Loucy (cell line): ENCODE measurements at regions not wholly inside any gene's neighbourhood (a gene's known extent, or its start where the extent isn't known, plus 50 kb on each side); places are given as distances from the start of the nearest gene placed in this dataset.

ENCODE experiments used
- H2AFZ ChIP-seq: fragments of 200-600 bp; sonication (generic); 2 replicates; pipeline ENCODE4 v1.6.0; 2016; ENCODE audit warnings: antibody characterized with exemption, mild to moderate bottlenecking, low read length, moderate library complexity
- H3F3A ChIP-seq: fragments of 200-600 bp; 2 replicates; pipeline ENCODE4 v1.6.0; 2016; ENCODE audit warnings: antibody characterized with exemption, low read depth, mild to moderate bottlenecking
- H3K27me3 ChIP-seq: fragments of 200-600 bp; sonication (generic); 2 replicates; pipeline ENCODE4 v1.6.1; 2014; ENCODE audit warnings: low read length, mild to moderate bottlenecking; ENCODE audit not compliant: insufficient read depth, poor library complexity, severe bottlenecking
- H3K36me3 ChIP-seq: fragments of 200-600 bp; sonication (generic); 2 replicates; pipeline ENCODE4 v1.6.1; 2016; ENCODE audit warnings: low read length; ENCODE audit not compliant: insufficient read depth
- H3K4me1 ChIP-seq: fragments of 200-600 bp; sonication (generic); 2 replicates; pipeline ENCODE4 v1.5.1; 2014; ENCODE audit warnings: low read length, mild to moderate bottlenecking; ENCODE audit not compliant: insufficient read depth, poor library complexity, severe bottlenecking
- H3K4me2 ChIP-seq: fragments of 200-600 bp; sonication (generic); 2 replicates; pipeline ENCODE4 v1.6.0; 2014; ENCODE audit warnings: antibody characterized with exemption, low read length, low read depth, mild to moderate bottlenecking; ENCODE audit not compliant: poor library complexity, severe bottlenecking
- H3K4me3 ChIP-seq: fragments of 200-600 bp; sonication (generic); 2 replicates; pipeline ENCODE4 v1.5.1; 2014; ENCODE audit warnings: low read length, mild to moderate bottlenecking, mixed read lengths; ENCODE audit not compliant: poor library complexity, severe bottlenecking
- H3K79me2 ChIP-seq: fragments of 200-600 bp; sonication (generic); 2 replicates; pipeline ENCODE4 v1.6.1; 2014; ENCODE audit warnings: low read length; ENCODE audit not compliant: insufficient read depth
- H3K9ac ChIP-seq: fragments of 200-600 bp; sonication (generic); 2 replicates; pipeline ENCODE4 v1.6.0; 2014; ENCODE audit warnings: mild to moderate bottlenecking, low read depth, low read length, moderate library complexity; ENCODE audit not compliant: poor library complexity, severe bottlenecking
- H3K9me2 ChIP-seq: fragments of 200-600 bp; sonication (generic); replicated peaks from 2 replicates; pipeline ENCODE4 v1.6.1; 2016; ENCODE audit warnings: low read depth, low read length, mixed read lengths
- H3K9me3 ChIP-seq: fragments of 200-600 bp; sonication (generic); 2 replicates; pipeline ENCODE4 v1.6.1; 2014; ENCODE audit warnings: mild to moderate bottlenecking, antibody characterized with exemption, low read length, low read depth; ENCODE audit not compliant: insufficient read depth
- H4K20me1 ChIP-seq: fragments of 200-600 bp; sonication (generic); 2 replicates; pipeline ENCODE4 v1.6.0; 2014; ENCODE audit warnings: antibody characterized with exemption, low read length, mild to moderate bottlenecking; ENCODE audit not compliant: insufficient read depth, poor library complexity, severe bottlenecking
- EZH2phosphoT487 ChIP-seq: fragments of 200-600 bp; IDR thresholded peaks from 2 replicates; pipeline ENCODE4 v1.6.1; 2018; ENCODE audit warnings: antibody characterized with exemption, mild to moderate bottlenecking, moderate library complexity, borderline replicate concordance
- TF ChIP-seq, protein P1 (sequence below): fragments of 200-600 bp; sonication (generic); conservative IDR thresholded peaks from 2 replicates; pipeline ENCODE4 v1.5.1; 2014; ENCODE audit warnings: mild to moderate bottlenecking, antibody characterized with exemption, low read length

DNA sequence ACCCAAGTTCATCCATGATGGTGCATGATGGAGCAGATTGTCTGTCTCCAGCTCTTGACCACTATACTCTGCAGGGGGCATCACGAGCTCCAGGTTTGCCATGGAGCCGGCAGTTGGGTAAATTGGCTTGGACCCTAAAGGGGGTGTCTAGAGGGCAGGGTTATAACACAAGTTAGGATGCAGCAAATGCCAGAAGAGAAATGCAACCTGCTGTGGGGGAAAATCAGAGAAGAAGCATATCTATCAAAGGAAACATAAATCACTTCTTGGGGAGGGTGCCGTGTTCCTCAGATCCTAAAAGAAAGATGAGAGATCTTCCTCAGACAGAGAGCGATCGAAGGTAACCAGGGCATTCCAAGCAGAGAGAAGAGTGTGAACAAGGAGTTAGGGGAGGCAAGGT is 334.9 kb downstream of the C12orf75 start:
- H3K4me1 ChIP-seq = no peaks in the 10 kb centered on the region
- H3K9me2 ChIP-seq = no peaks in the 10 kb centered on the region
- H3K9me3 ChIP-seq = no peaks in the 10 kb centered on the region
- H3F3A ChIP-seq = no peaks in the 10 kb centered on the region
- no peak overlapping the region for H3K4me3 ChIP-seq
- no peaks in the 10 kb centered on the region for H3K36me3 ChIP-seq
- H3K79me2 ChIP-seq = no peaks in the 10 kb centered on the region
- H4K20me1 ChIP-seq = no peaks in the 10 kb centered on the region
- no peaks in the 10 kb centered on the region for H3K27me3 ChIP-seq
- H3K9ac ChIP-seq = no peak overlapping the region
- TF ChIP-seq EZH2phosphoT487 = no peak
- TF ChIP-seq, protein P1, sequence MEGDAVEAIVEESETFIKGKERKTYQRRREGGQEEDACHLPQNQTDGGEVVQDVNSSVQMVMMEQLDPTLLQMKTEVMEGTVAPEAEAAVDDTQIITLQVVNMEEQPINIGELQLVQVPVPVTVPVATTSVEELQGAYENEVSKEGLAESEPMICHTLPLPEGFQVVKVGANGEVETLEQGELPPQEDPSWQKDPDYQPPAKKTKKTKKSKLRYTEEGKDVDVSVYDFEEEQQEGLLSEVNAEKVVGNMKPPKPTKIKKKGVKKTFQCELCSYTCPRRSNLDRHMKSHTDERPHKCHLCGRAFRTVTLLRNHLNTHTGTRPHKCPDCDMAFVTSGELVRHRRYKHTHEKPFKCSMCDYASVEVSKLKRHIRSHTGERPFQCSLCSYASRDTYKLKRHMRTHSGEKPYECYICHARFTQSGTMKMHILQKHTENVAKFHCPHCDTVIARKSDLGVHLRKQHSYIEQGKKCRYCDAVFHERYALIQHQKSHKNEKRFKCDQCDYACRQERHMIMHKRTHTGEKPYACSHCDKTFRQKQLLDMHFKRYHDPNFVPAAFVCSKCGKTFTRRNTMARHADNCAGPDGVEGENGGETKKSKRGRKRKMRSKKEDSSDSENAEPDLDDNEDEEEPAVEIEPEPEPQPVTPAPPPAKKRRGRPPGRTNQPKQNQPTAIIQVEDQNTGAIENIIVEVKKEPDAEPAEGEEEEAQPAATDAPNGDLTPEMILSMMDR = no peak
- H3K4me2 ChIP-seq = no peak overlapping the region
- no peak overlapping the region for H2AFZ ChIP-seq

DNA sequence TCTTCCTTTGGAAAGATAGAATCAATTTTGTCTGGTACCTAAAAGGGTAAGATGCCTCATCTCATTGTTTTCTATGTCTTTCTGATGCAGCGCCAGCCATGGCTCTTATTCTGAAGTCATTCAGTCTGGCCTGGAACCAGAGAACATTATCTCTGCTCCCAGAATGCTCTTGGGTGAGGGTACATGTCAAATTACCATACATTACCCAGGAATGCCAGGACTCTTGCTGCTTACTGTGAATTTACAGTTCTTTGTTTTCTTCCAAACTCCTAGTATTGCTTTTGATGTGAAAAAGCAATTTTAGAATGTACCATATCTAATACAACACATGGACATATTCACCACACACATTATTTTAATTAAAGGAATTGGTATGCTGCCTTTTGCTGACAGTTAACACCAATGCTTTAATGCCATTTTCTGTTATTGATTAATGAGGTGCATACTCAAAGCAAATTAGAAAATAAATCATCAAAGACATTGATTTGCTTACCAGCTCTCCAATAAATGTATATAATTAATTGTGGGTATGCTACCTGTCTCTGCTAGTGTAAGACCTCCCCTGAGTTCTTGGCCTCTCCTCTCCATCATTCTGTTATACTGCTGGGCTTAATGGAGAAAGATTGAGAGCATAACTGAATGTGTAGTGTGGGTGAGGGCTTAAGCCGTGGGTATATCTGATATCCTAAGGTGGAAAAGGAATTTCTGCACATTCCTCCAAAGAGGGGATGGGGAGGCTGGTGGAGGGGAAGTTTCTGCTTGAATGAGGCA is 337.7 kb downstream of the C12orf75 start:
- Histone ChIP-seq H3K79me2 (no peaks in the 10 kb centered on the region), H3K9me2 (no peaks in the 10 kb centered on the region), H3K4me1 (no peaks in the 10 kb centered on the region), H3F3A (no peaks in the 10 kb centered on the region), H3K4me2 (no peak overlapping the region), H3K9me3 (no peaks in the 10 kb centered on the region), H3K9ac (no peak overlapping the region), H3K36me3 (no peaks in the 10 kb centered on the region), H4K20me1 (no peaks in the 10 kb centered on the region), H2AFZ (no peak overlapping the region), H3K27me3 (no peaks in the 10 kb centered on the region), H3K4me3 (no peak overlapping the region)
- no peak for TF ChIP-seq EZH2phosphoT487
- TF ChIP-seq, protein P1 = no peak

DNA sequence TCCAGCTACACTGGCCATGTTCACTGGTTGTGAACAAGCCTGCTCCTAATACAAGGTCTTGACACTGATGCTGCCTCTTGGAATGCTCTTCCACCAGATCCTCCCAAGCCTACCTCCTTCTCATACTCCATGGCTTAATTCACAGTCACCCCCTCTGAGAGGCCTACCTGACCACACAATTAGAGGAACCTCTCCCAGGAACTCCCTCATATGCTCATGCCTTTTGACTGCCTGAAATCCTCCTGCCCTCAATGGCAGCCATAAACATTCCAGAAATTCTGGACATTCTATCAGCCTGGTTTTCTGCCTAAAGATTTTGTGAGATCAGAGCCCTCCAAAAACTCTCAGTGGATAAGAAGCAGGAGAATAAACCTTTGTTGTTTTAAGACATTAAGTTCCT is 340.2 kb downstream of the C12orf75 start:
- H3K27me3 ChIP-seq = no peaks in the 10 kb centered on the region
- no peak overlapping the region for H3K4me2 ChIP-seq
- no peaks in the 10 kb centered on the region for H4K20me1 ChIP-seq
- H3K9me3 ChIP-seq = no peaks in the 10 kb centered on the region
- H3K4me3 ChIP-seq = no peak overlapping the region
- H3F3A ChIP-seq = no peaks in the 10 kb centered on the region
- no peaks in the 10 kb centered on the region for H3K9me2 ChIP-seq
- H3K9ac ChIP-seq = no peak overlapping the region
- no peak overlapping the region for H2AFZ ChIP-seq
- no peak for TF ChIP-seq EZH2phosphoT487
- TF ChIP-seq, protein P1 = no peak
- H3K4me1 ChIP-seq = no peaks in the 10 kb centered on the region
- H3K36me3 ChIP-seq = no peaks in the 10 kb centered on the region
- no peaks in the 10 kb centered on the region for H3K79me2 ChIP-seq
